IMR-90 (cell line): ENCODE measurements at regions not wholly inside any gene's neighbourhood (a gene's known extent, or its start where the extent isn't known, plus 50 kb on each side); places are given as distances from the start of the nearest gene placed in this dataset.

Experiments
- BHLHE40 ChIP-seq: fragments of 150-350 bp; IDR thresholded peaks from 2 replicates; pipeline ENCODE4 v1.6.1; 2016; ENCODE audit warnings: mild to moderate bottlenecking, low read depth, low read length
- CEBPB ChIP-seq: IDR thresholded peaks from 2 replicates; pipeline ENCODE4 v1.6.1; 2012; ENCODE audit warnings: low read depth, low read length, improper control_type of control experiment
- CHD1 ChIP-seq: IDR thresholded peaks from 2 replicates; pipeline ENCODE4 v1.6.1; 2012; ENCODE audit warnings: low read depth, low read length, improper control_type of control experiment
- FOS ChIP-seq: fragments of 150-350 bp; IDR thresholded peaks from 2 replicates; pipeline ENCODE4 v1.6.1; 2016; ENCODE audit warnings: low read depth, low read length
- MAFK ChIP-seq: IDR thresholded peaks from 2 replicates; pipeline ENCODE4 v1.6.1; 2012; ENCODE audit warnings: low read depth, low read length, improper control_type of control experiment
- MAZ ChIP-seq: IDR thresholded peaks from 2 replicates; pipeline ENCODE4 v1.6.1; 2012; ENCODE audit warnings: low read depth, mild to moderate bottlenecking, low read length, improper control_type of control experiment, moderate library complexity, borderline replicate concordance
- MXI1 ChIP-seq: IDR thresholded peaks from 2 replicates; pipeline ENCODE4 v1.6.1; 2012; ENCODE audit warnings: low read depth, mild to moderate bottlenecking, low read length, moderate library complexity, borderline replicate concordance
- NFE2L2 ChIP-seq: fragments of 150-350 bp; IDR thresholded peaks from 2 replicates; pipeline ENCODE4 v1.6.1; 2016; ENCODE audit warnings: low read depth, mild to moderate bottlenecking, low read length
- POLR2A ChIP-seq: IDR thresholded peaks from 2 replicates; pipeline ENCODE4 v1.6.1; 2012; ENCODE audit warnings: mild to moderate bottlenecking, low read depth, low read length
- RCOR1 ChIP-seq: IDR thresholded peaks from 2 replicates; pipeline ENCODE4 v1.6.1; 2012; ENCODE audit warnings: mild to moderate bottlenecking, low read length, improper control_type of control experiment; ENCODE audit not compliant: insufficient replicate concordance
- RFX5 ChIP-seq: IDR thresholded peaks from 2 replicates; pipeline ENCODE4 v1.8.0; 2012; ENCODE audit warnings: low read depth, mild to moderate bottlenecking, low read length, moderate library complexity
- SMC3 ChIP-seq: fragments of 150-350 bp; IDR thresholded peaks from 2 replicates; pipeline ENCODE4 v1.6.1; 2016; ENCODE audit warnings: low read depth, mild to moderate bottlenecking, antibody characterized with exemption, low read length, moderate library complexity
- USF2 ChIP-seq: fragments of 150-350 bp; IDR thresholded peaks from 2 replicates; pipeline ENCODE4 v1.6.1; 2017; ENCODE audit warnings: mild to moderate bottlenecking, antibody characterized with exemption, low read length, low read depth
- TF ChIP-seq, protein P1 (sequence below): conservative IDR thresholded peaks from 2 replicates; pipeline ENCODE4 v1.5.1; 2012; ENCODE audit warnings: mild to moderate bottlenecking, low read depth, low read length, improper control_type of control experiment

GRCh38 chr13:112203614-112204013, 136.7 kb downstream of the SOX1 start:
- TF ChIP-seq, protein P1, sequence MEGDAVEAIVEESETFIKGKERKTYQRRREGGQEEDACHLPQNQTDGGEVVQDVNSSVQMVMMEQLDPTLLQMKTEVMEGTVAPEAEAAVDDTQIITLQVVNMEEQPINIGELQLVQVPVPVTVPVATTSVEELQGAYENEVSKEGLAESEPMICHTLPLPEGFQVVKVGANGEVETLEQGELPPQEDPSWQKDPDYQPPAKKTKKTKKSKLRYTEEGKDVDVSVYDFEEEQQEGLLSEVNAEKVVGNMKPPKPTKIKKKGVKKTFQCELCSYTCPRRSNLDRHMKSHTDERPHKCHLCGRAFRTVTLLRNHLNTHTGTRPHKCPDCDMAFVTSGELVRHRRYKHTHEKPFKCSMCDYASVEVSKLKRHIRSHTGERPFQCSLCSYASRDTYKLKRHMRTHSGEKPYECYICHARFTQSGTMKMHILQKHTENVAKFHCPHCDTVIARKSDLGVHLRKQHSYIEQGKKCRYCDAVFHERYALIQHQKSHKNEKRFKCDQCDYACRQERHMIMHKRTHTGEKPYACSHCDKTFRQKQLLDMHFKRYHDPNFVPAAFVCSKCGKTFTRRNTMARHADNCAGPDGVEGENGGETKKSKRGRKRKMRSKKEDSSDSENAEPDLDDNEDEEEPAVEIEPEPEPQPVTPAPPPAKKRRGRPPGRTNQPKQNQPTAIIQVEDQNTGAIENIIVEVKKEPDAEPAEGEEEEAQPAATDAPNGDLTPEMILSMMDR = no peak
- TF ChIP-seq POLR2A (no peak), RFX5 (no peak), MXI1 (no peak), SMC3 (no peak), FOS (no peak), USF2 (no peak), RCOR1 (no peak), CHD1 (no peak), CEBPB (no peak), MAZ (no peak), MAFK (no peak), NFE2L2 (no peak), BHLHE40 (no peak)
